ELF-1 (cell line): ENCODE measurements at regions not wholly inside any gene's neighbourhood (a gene's known extent, or its start where the extent isn't known, plus 50 kb on each side); places are given as distances from the start of the nearest gene placed in this dataset.

Experiments used
- DNase-seq: peaks from one replicate; pipeline ENCODE4 v3.0.0-alpha.2; 2016; ENCODE audit warnings: low read depth, low spot score

DNA sequence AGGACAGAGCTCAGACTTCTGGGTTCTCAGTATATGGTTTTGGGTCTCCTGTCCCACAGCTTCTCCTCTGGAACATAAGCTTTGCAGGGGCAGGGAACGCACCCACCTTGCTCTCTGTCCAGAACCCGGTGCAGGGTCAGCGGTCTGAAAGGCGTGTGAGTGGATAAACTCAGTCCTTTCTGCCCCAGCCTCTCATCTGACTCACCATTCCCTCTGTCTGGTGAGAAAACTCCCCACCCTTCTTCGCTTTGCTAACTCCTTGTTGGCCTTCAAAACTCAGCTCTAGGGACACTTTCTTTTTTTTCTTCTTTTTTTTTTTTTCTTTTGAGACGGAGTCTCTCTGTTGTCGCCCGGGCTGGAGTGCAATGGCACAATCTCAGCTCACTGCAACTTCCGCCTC lies 68.9 kb upstream of the NUP50 start:
- DNase-seq, result no peak

DNA sequence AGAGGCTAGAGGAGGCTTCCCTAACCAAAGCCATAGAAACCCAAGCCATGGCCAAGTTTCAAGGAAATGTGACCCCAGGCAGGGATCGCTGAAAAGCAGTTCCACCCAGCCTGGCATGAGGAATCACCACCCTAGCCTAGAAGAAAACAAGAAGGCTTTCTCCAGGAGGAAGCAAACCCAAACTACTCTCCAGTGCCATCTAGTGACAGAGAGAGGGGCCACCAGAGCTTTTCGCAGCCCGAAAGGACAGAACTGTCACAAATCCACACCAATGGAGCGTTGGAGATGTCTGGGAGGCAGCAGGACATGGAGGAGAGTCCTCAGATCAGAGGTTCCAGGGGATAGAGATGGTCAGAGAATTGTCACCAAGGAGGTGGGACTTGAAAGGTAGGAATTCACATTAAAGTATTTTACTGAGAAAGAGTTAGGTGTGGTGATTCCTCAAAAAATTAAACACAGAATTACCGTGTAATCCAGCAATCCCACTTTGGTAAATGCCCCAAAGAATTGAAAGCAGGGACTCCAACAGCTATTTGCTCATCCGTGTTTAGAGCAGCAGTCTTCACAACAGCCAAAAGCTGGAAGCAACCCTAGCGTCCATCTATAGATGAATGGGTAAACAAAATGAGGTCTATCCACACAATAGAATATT lies 67.3 kb upstream of the NUP50 start:
- peak; percentile 83 for DNase-seq

DNA sequence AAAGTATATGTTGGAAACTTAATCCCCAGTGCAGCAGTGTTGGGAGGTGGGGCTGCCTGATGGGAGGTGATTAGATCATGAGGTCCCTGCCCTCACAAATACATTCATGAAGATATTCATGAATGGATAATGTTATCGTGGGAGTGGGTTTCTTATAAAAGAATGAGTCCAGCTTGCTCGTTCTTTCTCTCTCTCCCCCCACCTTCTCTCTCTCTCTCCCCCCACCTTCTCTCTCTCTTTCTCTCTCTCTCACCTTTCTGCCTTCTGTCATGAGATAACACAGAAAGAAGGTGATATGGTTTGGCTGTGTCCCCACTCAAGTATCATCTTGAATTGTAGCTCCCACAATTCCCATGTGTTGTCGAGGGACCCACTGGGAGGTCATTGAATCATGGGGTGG lies 66.7 kb upstream of the NUP50 start:
- DNase-seq, result no peak

DNA sequence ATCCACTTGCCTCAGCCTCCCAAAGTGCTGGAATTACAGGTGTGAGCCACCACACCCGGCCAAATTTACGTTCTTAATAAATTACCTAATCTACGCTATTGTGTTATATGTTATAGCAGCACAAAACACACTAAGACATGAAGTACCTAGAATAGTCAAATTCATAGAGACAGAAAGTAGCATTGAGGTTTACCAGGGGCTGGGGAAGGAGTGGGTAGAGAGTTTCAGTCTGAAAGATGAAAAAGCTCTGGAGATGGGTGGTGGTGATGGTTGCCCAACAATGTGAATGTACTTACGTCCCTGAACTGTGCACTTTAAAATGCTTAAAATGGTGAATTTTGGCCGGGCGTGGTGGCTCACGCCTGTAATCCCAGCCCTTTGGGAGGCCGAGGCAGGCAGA lies 65.7 kb upstream of the NUP50 start:
- DNase-seq, result no peak

DNA sequence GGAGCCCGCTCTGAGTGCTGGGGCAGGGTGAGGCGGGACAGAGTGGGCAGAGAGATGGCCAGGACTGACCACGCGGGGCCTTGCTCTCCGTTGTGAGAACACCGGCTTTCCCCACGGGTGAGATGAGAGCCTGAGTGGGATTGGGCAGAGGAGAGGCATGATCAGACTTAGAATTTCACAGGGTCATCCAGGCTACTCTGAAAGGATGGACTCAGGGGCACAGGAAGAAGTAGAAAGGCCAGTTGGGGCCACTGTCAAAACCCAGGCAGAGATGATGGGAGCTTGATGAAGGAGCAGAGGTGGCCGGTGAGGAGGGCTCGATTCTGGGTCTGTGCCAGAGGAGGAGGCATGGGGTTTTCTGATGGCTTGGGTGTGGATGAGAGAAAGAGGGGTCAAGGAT lies 63.8 kb upstream of the NUP50 start:
- DNase-seq, result no peak

DNA sequence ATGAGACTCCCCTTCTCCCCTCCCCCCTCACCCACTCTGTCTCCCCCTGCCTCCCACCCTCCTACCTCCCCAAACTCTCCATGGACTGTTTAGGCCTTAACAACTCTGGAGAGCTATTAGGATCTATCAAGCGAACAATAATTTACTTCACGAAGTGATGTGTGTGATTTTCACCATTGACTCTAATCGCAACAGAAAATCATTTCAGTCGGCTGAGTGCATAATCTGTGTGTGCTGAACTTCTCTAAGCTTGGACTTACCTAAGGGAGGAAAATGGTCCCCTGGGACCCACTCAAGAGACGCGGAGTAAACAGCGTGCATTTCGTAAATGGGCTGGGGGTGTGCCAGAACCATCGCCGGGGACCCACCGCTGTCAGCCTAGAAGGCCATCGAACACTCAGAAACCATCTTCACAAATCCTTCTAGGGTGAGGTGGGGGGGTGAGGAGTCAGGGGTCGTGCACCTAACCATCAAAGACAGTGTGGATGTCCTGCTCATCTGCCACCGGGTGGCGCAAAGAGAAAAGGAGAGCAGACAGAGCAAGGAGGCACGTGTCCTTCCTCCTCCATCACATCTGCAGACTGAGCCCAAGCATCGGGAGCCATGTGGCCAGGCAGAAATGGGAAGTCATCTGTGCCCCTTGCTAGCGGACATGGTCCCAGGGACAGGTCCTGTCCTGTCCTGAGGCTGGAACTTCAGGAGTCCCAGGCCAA lies 62.1 kb upstream of the NUP50 start:
- DNase-seq, result peak; percentile 75

DNA sequence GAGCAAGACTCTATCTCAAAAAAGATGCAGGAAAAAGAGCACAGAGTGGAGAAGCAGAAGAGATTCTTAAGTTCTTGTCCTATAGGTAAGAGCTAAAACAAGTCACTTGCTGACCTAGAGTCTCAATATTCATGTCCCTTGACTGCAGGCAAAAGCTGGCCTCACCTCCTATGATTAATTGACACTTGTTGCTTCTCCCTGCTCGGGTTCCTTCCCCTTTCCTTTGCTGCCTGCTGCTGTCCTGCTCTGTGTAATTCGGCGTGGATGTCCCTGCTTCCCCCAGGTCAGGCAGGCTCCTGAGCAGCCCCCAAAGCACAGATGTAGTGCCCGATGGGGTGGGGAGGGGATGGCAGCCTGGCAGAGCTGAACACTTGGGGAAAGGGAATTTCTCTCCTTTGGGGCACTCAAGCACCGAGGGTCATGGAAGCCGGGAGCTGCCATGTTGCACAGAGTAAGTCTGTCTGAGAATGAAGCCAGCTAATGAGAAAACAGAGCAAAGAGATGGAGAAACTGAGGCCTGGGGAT lies 60.8 kb upstream of the NUP50 start:
- DNase-seq, result no peak

DNA sequence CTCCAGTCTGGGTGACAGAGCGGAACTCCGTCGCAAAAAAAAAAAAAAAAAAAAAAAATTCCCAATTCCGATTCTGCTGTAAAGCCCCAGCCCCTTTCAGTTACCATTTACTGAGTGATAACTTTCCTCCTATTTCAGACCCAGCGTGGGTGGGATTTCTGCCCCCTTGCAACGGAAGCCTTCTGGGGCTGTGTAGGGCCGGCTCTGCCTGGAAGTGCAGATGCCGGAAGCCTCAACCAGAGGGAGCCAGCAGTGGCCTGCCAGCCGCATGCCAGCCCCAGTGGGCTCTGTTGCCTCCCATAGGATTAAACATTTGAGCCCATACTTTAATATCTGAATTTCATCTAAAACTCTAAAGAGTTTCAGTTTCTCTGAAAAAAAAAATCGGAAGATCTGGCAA lies 60.0 kb upstream of the NUP50 start:
- DNase-seq, result no peak

DNA sequence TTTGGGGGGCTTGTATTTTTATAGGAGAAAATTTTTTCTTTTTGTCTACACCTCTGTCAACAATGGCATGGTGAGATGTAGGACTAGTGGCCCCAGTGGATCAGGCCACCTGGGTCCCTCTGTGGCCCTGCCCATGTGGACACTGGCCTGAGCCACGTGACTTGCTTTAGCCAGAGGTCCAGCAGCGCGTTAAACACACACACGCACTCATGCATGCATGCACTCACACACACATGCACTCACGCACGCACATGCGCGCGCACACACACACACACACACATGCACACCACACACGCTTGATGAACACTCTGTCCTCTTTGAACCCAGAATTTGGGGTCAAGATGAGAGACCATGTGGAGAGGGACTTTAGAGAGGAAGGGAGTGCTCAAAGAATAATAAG lies 59.4 kb upstream of the NUP50 start:
- no peak for DNase-seq

DNA sequence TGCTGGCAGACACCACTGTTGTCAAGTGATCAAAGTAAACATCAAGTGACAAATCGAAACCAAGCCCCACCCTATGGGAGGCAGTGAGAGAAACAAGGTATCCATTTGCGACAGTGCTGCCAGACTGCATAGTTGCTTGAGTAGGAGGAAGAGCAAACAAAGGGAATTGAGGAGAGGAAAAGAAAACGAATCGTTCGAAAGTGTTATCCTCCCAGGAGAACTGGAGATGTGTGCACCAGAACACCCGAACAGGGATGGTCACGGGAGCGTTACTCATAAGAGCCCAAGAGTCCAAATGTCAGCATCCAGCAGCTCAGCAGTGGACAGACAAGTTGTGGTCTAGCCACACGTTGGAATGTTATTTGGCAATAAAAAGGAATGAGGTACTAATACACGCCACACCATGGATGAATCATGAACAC lies 58.4 kb upstream of the NUP50 start:
- no peak for DNase-seq

DNA sequence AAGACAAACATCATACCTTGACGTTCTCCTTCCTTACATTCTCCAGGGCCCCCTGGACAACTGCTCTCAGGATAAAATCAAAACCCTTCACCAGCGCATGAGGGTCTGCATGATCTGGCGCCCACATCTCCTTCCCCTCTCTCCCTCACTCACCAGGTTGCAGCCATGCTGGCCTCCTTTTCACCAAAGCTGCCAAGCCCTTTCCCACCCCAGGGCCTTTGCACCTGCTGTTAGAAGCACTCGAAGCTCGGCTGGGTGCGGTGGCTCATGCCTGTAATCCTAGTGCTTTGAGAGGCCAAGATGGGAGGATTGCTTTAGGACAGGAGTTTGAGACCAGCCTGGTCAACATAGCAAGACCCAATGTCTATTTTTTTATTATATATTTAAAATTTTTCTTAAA lies 56.1 kb upstream of the NUP50 start:
- DNase-seq, result no peak

DNA sequence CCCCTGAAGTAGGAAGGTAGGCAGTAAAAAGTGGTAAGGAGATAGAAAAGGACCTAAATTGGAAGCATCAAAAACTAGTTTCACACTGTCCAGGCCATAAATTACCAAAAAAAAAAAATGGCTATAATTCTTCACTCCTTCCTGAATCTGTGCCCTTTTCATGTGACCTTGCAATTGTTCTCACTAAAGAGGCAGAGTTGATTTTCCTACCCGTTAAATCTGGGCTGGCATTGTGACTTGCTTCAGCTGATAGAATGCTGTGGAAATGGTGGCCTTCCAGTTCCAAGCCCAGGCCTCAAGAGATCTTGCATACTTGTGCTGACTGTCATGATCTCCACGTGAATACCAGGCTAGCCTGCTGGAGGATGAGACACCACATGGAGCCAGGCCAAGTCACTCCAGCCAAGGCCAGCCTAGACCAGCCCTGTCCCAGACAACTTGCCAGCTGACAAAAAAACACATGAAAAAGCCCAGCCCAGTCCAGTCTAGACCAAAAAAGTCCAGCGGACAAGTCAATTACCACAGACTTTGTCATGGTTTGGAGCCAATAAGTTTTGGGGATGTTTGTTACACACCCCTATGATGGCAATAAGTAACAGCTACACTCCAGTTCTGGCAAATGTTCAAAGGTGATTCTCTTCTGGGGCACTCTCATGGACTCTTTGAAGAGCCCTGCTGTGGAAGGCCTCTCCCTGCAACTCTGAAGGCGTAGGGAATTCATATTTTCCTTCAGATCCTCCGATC lies 51.4 kb upstream of the NUP50 start:
- no peak for DNase-seq
